ENCODE measurements at regions not wholly inside any gene's neighbourhood (a gene's known extent, or its start where the extent isn't known, plus 50 kb on each side); places are given as distances from the start of the nearest gene placed in this dataset.

GRCh38 chrY:7878719-7879118, 967.2 kb upstream of the AMELY start:
- TF ChIP-seq CTCF (IDR thresholded peaks at IDR 0.05; ENCODE audit: low read length) (no peak), EZH2 (IDR thresholded peaks at IDR 0.05; ENCODE audit: borderline replicate concordance, low read length) (no peak)
